HG03432 (cell line): ENCODE measurements at regions not wholly inside any gene's neighbourhood (a gene's known extent, or its start where the extent isn't known, plus 50 kb on each side); places are given as distances from the start of the nearest gene placed in this dataset.

Experiments used
- ATAC-seq: cut with Tn5 transposase; IDR thresholded peaks from one replicate; pipeline ENCODE4 v1.9.1; 2021; ENCODE audit warnings: mild to moderate bottlenecking, moderate library complexity; ENCODE audit not compliant: unreplicated experiment

GRCh38 chr3:177300039-177300833 is 103.0 kb upstream of the TBL1XR1 start:
- ATAC-seq = peak; percentile 91

- ATAC-seq = no peak
Observed at GRCh38 chr3:177300842-177301241, 103.6 kb upstream of the TBL1XR1 start.

GRCh38 chr3:177306252-177306651 is 109.0 kb upstream of the TBL1XR1 start:
- no peak for ATAC-seq

GRCh38 chr3:177307391-177307790 is 110.1 kb upstream of the TBL1XR1 start:
- ATAC-seq = no peak

DNA sequence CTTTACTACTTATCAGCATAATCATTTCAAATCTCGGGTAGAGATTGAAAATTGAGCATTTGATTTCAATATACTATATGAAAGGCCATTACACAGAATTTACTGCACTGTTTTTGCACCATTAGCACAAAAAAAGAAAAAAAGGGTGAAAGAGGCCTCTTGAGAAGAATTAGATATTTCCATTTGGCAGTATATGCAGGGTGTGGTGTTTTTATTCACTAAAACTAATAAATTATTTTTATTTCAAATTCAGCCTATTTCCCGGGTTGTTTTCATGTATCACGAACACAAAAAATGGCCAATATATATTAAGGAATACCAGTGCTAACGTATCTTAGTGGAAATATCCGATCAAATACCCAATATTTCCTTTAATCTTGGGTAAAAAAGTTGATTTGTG is 110.5 kb upstream of the TBL1XR1 start:
- no peak for ATAC-seq

DNA sequence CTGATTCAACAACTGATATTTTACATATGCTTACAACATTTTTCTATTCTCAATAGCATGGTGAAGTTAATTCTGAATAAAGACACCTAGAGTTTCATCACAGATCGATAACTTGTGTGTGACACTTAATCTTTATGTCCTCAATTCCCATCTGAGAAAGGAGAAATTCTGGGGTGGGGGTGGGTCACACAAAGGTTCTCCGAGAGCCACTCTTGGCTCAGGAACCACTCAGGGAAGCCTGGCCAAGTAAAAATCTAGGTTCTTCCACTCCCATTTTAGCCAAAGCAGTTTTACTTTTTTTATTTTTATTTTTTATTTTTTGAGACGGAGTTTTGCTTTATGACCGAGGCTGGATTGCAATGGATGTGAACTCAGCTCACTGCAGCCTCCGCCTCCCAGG is 111.0 kb upstream of the TBL1XR1 start:
- no peak for ATAC-seq

GRCh38 chr3:177308911-177309310 is 111.6 kb upstream of the TBL1XR1 start:
- ATAC-seq = no peak

DNA sequence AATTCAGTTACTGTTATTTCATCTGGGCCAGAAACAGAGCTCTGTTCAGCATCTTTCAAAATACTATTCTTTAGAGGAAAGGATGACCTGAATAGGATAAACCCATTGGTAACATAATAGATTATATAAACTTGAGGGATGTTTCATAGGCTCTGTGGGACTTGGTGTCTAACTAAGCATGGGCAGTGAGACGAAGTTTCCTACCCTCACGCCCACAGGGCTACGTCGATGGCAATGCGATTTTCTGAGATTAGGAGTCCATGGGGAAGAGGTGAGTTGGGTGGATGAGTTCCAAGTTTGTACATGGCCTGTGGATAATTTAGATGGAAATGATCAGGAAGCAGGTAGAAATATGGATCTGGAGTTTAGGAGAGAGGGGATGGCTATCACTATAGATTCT is 115.2 kb upstream of the TBL1XR1 start:
- ATAC-seq = no peak

GRCh38 chr3:177314897-177315296 is 117.6 kb upstream of the TBL1XR1 start:
- ATAC-seq = peak; percentile 78

GRCh38 chr3:177317247-177317646 is 120.0 kb upstream of the TBL1XR1 start:
- ATAC-seq = no peak

- no peak for ATAC-seq
Observed at GRCh38 chr3:177318559-177318958, 121.3 kb upstream of the TBL1XR1 start.

GRCh38 chr3:177320765-177321247 is 123.5 kb upstream of the TBL1XR1 start:
- peak; percentile 63 for ATAC-seq

GRCh38 chr3:177321819-177322218 is 124.5 kb upstream of the TBL1XR1 start:
- no peak for ATAC-seq

DNA sequence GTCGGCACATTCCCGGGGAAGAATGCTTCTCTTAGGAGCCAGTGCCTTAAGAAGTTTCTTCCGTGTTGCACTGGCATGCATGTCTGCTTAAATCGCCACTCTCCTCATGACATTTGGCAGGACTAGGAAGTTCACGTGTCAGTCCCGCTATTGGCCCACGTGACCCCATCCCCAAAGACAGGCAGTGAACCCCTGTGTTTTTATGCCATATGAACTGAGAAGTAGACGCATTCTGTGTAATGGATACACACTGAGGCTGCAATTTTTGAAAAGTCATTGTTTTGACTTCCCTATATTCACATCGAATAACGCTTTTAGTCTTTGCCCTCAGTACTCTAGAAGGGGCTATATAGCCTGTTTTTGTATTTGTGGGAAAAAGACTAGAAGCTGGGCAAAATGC is 125.6 kb upstream of the TBL1XR1 start:
- no peak for ATAC-seq

DNA sequence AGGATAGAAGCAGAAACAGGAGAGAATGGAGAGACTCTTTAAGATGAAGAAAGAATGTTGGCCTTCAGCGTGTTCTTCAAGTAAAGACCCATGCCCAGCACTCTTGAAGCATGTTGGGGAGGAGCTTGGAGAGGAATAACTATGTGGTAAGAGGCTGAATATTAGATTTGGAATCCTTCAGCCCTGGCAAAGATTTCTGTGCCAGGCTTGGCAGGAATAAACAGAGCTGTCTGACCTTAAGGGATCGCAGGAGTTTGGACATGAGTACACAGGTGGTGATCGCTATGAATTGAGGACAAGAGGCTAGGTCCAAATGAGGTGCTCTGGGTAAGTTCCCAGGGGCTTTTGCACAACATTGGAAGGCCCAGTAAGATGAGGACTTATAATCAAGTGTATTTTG is 132.6 kb upstream of the TBL1XR1 start:
- no peak for ATAC-seq

DNA sequence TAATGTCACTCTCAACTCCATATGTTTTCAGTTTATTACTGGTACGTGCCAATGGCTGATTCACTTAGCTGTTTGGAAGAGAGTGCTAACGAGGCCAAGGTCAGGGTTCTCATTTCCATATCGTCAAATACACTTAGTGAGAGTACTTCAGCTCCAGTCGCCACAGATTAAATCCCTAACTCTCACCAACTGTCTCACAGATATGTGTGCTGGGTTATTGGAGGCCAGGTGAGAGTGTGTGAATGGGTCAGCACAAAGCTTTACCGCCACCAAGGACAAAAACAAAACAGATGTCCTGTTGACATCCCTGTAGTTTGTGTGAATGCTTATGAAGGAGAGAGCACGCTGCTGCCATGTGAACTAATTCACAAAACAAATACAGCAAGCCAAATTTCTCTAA is 133.5 kb upstream of the TBL1XR1 start:
- ATAC-seq = no peak

- ATAC-seq = no peak
Observed at GRCh38 chr3:177331203-177331835, 134.0 kb upstream of the TBL1XR1 start.

DNA sequence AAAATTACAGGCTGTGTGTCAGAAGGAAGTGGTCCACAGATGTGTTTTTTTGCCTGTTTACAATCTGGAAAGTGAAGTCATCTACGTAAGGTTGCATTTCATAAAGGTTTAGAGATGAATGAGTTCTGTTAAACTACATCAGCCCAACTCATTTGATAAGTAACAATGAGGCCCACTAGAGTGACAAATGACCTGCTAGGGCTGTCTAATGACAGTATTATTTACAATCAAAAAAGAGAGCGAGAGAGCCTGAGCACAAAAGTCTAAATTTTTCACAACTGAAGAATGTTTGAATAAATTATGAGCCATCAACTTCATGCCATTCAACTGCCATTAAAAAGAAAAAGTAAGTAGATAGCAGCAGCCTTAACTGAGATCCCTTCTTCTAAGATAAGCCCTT is 135.7 kb upstream of the TBL1XR1 start:
- no peak for ATAC-seq

DNA sequence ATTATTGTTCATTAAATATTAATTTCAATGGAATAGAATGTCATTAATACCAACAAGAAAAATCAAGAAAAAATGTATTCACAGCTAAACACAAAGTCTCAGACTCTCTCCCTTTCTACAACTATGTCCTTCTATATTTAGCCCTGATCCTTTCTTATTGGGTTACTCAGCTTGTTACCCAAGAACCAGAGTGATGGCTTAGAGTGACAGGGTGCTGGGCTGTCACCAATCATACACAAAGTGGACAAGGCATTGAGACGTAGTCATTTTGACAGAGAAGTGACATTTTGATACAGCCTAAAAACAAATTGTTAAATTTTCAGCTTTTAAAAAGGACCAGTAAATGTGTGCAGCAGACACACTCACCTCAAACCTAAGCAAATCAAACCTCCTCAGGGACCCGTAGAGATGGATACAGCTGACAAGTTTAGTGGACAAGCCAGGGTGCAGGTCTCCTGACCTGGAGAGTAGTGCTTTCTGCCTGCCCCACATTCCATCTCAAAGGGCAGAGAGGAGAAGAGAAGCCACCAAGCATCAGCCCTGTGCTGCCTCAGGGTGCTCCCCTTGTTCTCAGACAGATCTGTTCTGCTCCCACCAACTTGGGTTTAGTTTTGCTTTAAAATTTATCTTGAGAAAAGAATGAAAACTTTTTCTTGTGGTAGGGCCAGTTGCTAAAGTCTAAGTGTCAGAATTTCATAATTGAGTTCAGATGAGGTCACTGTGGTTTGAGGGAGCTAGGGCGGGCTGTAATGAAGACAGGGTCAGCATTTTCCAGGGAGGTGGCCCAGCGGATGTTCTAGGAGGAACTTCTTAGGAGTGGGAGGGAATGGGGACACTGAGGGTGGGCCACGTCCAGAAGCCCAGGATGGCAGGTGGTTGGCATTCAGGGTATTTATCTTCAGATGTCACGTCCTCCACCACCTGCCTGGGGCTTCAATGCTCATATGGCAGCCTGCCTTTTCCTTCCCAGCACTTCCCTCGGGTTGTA is 136.5 kb upstream of the TBL1XR1 start:
- no peak for ATAC-seq

- no peak for ATAC-seq
Observed at GRCh38 chr3:177334803-177335202, 137.5 kb upstream of the TBL1XR1 start.

- no peak for ATAC-seq
Observed at GRCh38 chr3:177335728-177336127, 138.4 kb upstream of the TBL1XR1 start.
